ENCODE measurements at regions not wholly inside any gene's neighbourhood (a gene's known extent, or its start where the extent isn't known, plus 50 kb on each side); places are given as distances from the start of the nearest gene placed in this dataset.

- DNase-seq: no peak
Measured at GRCh38 chr2:126748188-126748760, 92.3 kb downstream of the GYPC start.

GRCh38 chr2:126748929-126749518, 93.1 kb downstream of the GYPC start:
- no peak for DNase-seq

GRCh38 chr2:126749537-126749936, 93.6 kb downstream of the GYPC start:
- DNase-seq: no peak

GRCh38 chr2:126750506-126750905, 94.5 kb downstream of the GYPC start:
- DNase-seq: no peak

GRCh38 chr2:126751477-126751876, 95.5 kb downstream of the GYPC start:
- no peak for DNase-seq

GRCh38 chr2:126752876-126753275, 96.9 kb downstream of the GYPC start:
- no peak for DNase-seq

GRCh38 chr2:126753501-126754212, 97.7 kb downstream of the GYPC start:
- DNase-seq: no peak

- DNase-seq: no peak
Measured at GRCh38 chr2:126754240-126755004, 98.5 kb downstream of the GYPC start.

GRCh38 chr2:126756125-126756524, 100.2 kb downstream of the GYPC start:
- no peak for DNase-seq

- DNase-seq: no peak
Measured at GRCh38 chr2:126761256-126761980, 105.5 kb downstream of the GYPC start.

GRCh38 chr2:126761981-126762878, 106.3 kb downstream of the GYPC start:
- DNase-seq: no peak

- DNase-seq: no peak
Measured at GRCh38 chr2:126764686-126765265, 108.8 kb downstream of the GYPC start.

- DNase-seq: no peak
Measured at GRCh38 chr2:126765395-126765794, 109.4 kb downstream of the GYPC start.

GRCh38 chr2:126766295-126766968, 110.5 kb downstream of the GYPC start:
- no peak for DNase-seq

- no peak for DNase-seq
Measured at GRCh38 chr2:126766969-126767296, 111.0 kb downstream of the GYPC start.

GRCh38 chr2:126769118-126769517, 113.2 kb downstream of the GYPC start:
- DNase-seq: no peak

- no peak for DNase-seq
Measured at GRCh38 chr2:126770466-126770865, 114.5 kb downstream of the GYPC start.

- no peak for DNase-seq
Measured at GRCh38 chr2:126771094-126771493, 115.1 kb downstream of the GYPC start.

- no peak for DNase-seq
Measured at GRCh38 chr2:126771501-126772195, 115.7 kb downstream of the GYPC start.

- no peak for DNase-seq
Measured at GRCh38 chr2:126774290-126774689, 118.3 kb downstream of the GYPC start.

Data from stimulated activated CD4-positive, alpha-beta T cell treated with anti-CD3 and anti-CD28 coated beads, Interleukin-2, amount 100 ng/mL, for 48 hours (primary cell).